ENCODE measurements at regions not wholly inside any gene's neighbourhood (a gene's known extent, or its start where the extent isn't known, plus 50 kb on each side); places are given as distances from the start of the nearest gene placed in this dataset.
"Not testable (repeated sequence)": the region's sequence is repeated elsewhere in the genome, so short reads cannot be mapped to it uniquely, and the experiment has no call there.

- H3K36me3 ChIP-seq (ENCODE audit: low read length) = no peaks in the 10 kb centered on the region
Measured at GRCh38 chr7:145784809-145785780, 331.5 kb upstream of the CNTNAP2 start.

GRCh38 chr7:145781388-145781787 is 335.2 kb upstream of the CNTNAP2 start:
- not testable (repeated sequence) for H2AFZ ChIP-seq (ENCODE audit: low read depth, low read length, severe bottlenecking); H3K4me3 ChIP-seq (ENCODE audit: insufficient read depth, low read length, poor library complexity, severe bottlenecking); H3K79me2 ChIP-seq (ENCODE audit: insufficient read depth, low read length); H3K36me3 ChIP-seq (ENCODE audit: low read length); H3K9me2 ChIP-seq (replicated peaks; ENCODE audit: insufficient read depth, low read length); H3K9ac ChIP-seq (ENCODE audit: low read length); H3F3A ChIP-seq (ENCODE audit: insufficient read depth); H3K9me3 ChIP-seq (ENCODE audit: insufficient read depth, low read length); H3K27ac ChIP-seq (ENCODE audit: low read depth, low read length); H3K4me2 ChIP-seq (ENCODE audit: low read depth, low read length, poor library complexity, severe bottlenecking); H4K20me1 ChIP-seq (ENCODE audit: low read depth, low read length); H3K27me3 ChIP-seq (ENCODE audit: low read length)

More at GRCh38 chr7:145784809-145785780, 331.5 kb upstream of the CNTNAP2 start:
- no peak for TF ChIP-seq EZH2phosphoT487 (conservative IDR thresholded peaks at IDR 0.05; ENCODE audit: low read length)
- TF ChIP-seq CTCF (IDR thresholded peaks at IDR 0.05; ENCODE audit: insufficient read depth, low read length, poor library complexity, severe bottlenecking) = no peak
- Histone ChIP-seq H2AFZ (ENCODE audit: low read depth, low read length, severe bottlenecking) (no peak overlapping the region), H3K9me3 (ENCODE audit: insufficient read depth, low read length) (no peaks in the 10 kb centered on the region), H3K9me2 (replicated peaks; ENCODE audit: insufficient read depth, low read length) (no peaks in the 10 kb centered on the region), H3F3A (ENCODE audit: insufficient read depth) (no peaks in the 10 kb centered on the region), H3K27ac (ENCODE audit: low read depth, low read length) (no peak overlapping the region), H3K79me2 (ENCODE audit: insufficient read depth, low read length) (no peaks in the 10 kb centered on the region), H3K4me3 (ENCODE audit: insufficient read depth, low read length, poor library complexity, severe bottlenecking) (no peak overlapping the region), H3K4me2 (ENCODE audit: low read depth, low read length, poor library complexity, severe bottlenecking) (no peak overlapping the region), H4K20me1 (ENCODE audit: low read depth, low read length) (no peaks in the 10 kb centered on the region), H3K9ac (ENCODE audit: low read length) (no peak overlapping the region), H3K27me3 (ENCODE audit: low read length) (no peaks in the 10 kb centered on the region)

GRCh38 chr7:145779140-145779539 is 337.5 kb upstream of the CNTNAP2 start:
- H3K27ac ChIP-seq (ENCODE audit: low read depth, low read length) = no peak overlapping the region
- H4K20me1 ChIP-seq (ENCODE audit: low read depth, low read length) = no peaks in the 10 kb centered on the region
- no peaks in the 10 kb centered on the region for H3K79me2 ChIP-seq (ENCODE audit: insufficient read depth, low read length)
- no peak overlapping the region for H3K4me3 ChIP-seq (ENCODE audit: insufficient read depth, low read length, poor library complexity, severe bottlenecking)
- H2AFZ ChIP-seq (ENCODE audit: low read depth, low read length, severe bottlenecking) = no peak overlapping the region
- H3K36me3 ChIP-seq (ENCODE audit: low read length) = no peaks in the 10 kb centered on the region
- no peak for TF ChIP-seq EZH2phosphoT487 (conservative IDR thresholded peaks at IDR 0.05; ENCODE audit: low read length)
- TF ChIP-seq CTCF (IDR thresholded peaks at IDR 0.05; ENCODE audit: insufficient read depth, low read length, poor library complexity, severe bottlenecking) = no peak
- no peaks in the 10 kb centered on the region for H3K9me3 ChIP-seq (ENCODE audit: insufficient read depth, low read length)
- no peaks in the 10 kb centered on the region for H3K27me3 ChIP-seq (ENCODE audit: low read length)
- H3F3A ChIP-seq (ENCODE audit: insufficient read depth) = no peaks in the 10 kb centered on the region
- H3K4me2 ChIP-seq (ENCODE audit: low read depth, low read length, poor library complexity, severe bottlenecking) = no peak overlapping the region
- no peaks in the 10 kb centered on the region for H3K9me2 ChIP-seq (replicated peaks; ENCODE audit: insufficient read depth, low read length)
- no peak overlapping the region for H3K9ac ChIP-seq (ENCODE audit: low read length)

- no peak overlapping the region for H3K27ac ChIP-seq (ENCODE audit: low read depth, low read length)
- no peak overlapping the region for H3K4me3 ChIP-seq (ENCODE audit: insufficient read depth, low read length, poor library complexity, severe bottlenecking)
- H3K9me3 ChIP-seq (ENCODE audit: insufficient read depth, low read length) = no peaks in the 10 kb centered on the region
- H3K9ac ChIP-seq (ENCODE audit: low read length) = no peak overlapping the region
- H3K79me2 ChIP-seq (ENCODE audit: insufficient read depth, low read length) = no peaks in the 10 kb centered on the region
- H3F3A ChIP-seq (ENCODE audit: insufficient read depth) = no peaks in the 10 kb centered on the region
- no peaks in the 10 kb centered on the region for H3K9me2 ChIP-seq (replicated peaks; ENCODE audit: insufficient read depth, low read length)
- H3K27me3 ChIP-seq (ENCODE audit: low read length) = no peaks in the 10 kb centered on the region
- no peaks in the 10 kb centered on the region for H3K36me3 ChIP-seq (ENCODE audit: low read length)
- H4K20me1 ChIP-seq (ENCODE audit: low read depth, low read length) = no peaks in the 10 kb centered on the region
- H3K4me2 ChIP-seq (ENCODE audit: low read depth, low read length, poor library complexity, severe bottlenecking) = no peak overlapping the region
- no peak overlapping the region for H2AFZ ChIP-seq (ENCODE audit: low read depth, low read length, severe bottlenecking)
- TF ChIP-seq CTCF (IDR thresholded peaks at IDR 0.05; ENCODE audit: insufficient read depth, low read length, poor library complexity, severe bottlenecking) (no peak), EZH2phosphoT487 (conservative IDR thresholded peaks at IDR 0.05; ENCODE audit: low read length) (no peak)
Measured at GRCh38 chr7:145774777-145775176, 341.8 kb upstream of the CNTNAP2 start.

Data from SU-DHL-6 (cell line).